ENCODE measurements at regions not wholly inside any gene's neighbourhood (a gene's known extent, or its start where the extent isn't known, plus 50 kb on each side); places are given as distances from the start of the nearest gene placed in this dataset.

DNA sequence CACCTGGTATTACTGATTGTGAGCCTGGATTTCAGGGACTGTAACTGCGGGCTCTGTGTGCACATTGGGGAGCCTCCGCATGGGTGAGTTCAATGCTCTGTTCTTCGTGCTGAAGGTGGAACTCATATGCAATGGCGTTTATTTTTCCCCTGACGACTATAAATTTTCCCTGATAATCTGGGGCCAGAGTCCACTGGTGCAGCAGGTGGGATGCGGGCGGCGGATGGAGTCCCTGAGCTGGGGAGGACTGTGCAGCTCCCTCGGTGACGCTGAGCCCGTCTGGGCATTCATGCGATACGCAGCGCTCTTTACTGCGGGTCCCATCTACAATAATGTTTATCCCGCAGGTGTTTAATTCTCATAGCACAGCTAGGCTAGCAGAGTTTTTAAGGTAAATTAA, 181.6 kb upstream of the ALKAL2 start:
- TF ChIP-seq, protein P1, sequence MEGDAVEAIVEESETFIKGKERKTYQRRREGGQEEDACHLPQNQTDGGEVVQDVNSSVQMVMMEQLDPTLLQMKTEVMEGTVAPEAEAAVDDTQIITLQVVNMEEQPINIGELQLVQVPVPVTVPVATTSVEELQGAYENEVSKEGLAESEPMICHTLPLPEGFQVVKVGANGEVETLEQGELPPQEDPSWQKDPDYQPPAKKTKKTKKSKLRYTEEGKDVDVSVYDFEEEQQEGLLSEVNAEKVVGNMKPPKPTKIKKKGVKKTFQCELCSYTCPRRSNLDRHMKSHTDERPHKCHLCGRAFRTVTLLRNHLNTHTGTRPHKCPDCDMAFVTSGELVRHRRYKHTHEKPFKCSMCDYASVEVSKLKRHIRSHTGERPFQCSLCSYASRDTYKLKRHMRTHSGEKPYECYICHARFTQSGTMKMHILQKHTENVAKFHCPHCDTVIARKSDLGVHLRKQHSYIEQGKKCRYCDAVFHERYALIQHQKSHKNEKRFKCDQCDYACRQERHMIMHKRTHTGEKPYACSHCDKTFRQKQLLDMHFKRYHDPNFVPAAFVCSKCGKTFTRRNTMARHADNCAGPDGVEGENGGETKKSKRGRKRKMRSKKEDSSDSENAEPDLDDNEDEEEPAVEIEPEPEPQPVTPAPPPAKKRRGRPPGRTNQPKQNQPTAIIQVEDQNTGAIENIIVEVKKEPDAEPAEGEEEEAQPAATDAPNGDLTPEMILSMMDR (IDR thresholded peaks at IDR 0.05 in 2 of 3, conservative IDR thresholded peaks at IDR 0.05 in 1 of 3; ENCODE audit: control insufficient read depth in 2 of 3, extremely low read depth in 1 of 3, insufficient read depth in 1 of 3, low read depth in 3 of 3, low read length in 3 of 3) = no peak
- no peak for TF ChIP-seq MXI1 (IDR thresholded peaks at IDR 0.05; ENCODE audit: low read depth, low read length)
- TF ChIP-seq GATAD2B (conservative IDR thresholded peaks at IDR 0.05; ENCODE audit: low read depth) = no peak
- no peak for TF ChIP-seq KDM1A (IDR thresholded peaks at IDR 0.05; ENCODE audit: borderline replicate concordance)

Measured in GM12878 (cell line).